SU-DHL-6 (cell line): ENCODE measurements at regions not wholly inside any gene's neighbourhood (a gene's known extent, or its start where the extent isn't known, plus 50 kb on each side); places are given as distances from the start of the nearest gene placed in this dataset.
"Not testable (repeated sequence)": the region's sequence is repeated elsewhere in the genome, so short reads cannot be mapped to it uniquely, and the experiment has no call there.

ENCODE experiments used
- EZH2phosphoT487 ChIP-seq: fragments of 200-600 bp; sonication (generic), shearing (Covaris generic); conservative IDR thresholded peaks from 2 replicates; pipeline ENCODE4 v1.6.1; 2018; ENCODE audit warnings: mild to moderate bottlenecking, antibody characterized with exemption, low read length, moderate library complexity, mixed read lengths
- TF ChIP-seq, protein P1 (sequence below): fragments of 200-600 bp; sonication (generic); IDR thresholded peaks from one replicate; pipeline ENCODE4 v1.5.1; 2017; ENCODE audit warnings: antibody characterized with exemption, mild to moderate bottlenecking, low read length, moderate library complexity; ENCODE audit not compliant: insufficient read depth, poor library complexity, severe bottlenecking

DNA sequence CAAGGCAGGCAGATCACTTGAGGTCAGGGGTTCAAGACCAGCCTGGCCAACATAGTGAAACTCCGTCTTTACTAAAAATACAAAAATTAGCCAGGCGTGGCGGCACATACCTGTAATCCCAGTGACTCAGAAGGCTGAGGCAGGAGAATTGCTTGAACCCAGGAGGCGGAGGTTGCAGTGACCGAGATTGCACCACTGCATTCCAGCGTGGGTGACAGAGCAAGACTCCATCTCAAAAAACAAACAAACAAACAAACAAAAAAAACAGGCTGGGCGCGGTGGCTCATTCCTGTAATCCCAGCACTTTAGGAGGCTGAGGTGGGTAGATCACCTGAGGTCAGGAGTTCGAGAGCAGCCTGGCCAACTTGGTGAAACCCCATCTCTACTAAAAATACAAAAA is 122.8 kb upstream of the PABPC3 start:
- TF ChIP-seq, protein P1, sequence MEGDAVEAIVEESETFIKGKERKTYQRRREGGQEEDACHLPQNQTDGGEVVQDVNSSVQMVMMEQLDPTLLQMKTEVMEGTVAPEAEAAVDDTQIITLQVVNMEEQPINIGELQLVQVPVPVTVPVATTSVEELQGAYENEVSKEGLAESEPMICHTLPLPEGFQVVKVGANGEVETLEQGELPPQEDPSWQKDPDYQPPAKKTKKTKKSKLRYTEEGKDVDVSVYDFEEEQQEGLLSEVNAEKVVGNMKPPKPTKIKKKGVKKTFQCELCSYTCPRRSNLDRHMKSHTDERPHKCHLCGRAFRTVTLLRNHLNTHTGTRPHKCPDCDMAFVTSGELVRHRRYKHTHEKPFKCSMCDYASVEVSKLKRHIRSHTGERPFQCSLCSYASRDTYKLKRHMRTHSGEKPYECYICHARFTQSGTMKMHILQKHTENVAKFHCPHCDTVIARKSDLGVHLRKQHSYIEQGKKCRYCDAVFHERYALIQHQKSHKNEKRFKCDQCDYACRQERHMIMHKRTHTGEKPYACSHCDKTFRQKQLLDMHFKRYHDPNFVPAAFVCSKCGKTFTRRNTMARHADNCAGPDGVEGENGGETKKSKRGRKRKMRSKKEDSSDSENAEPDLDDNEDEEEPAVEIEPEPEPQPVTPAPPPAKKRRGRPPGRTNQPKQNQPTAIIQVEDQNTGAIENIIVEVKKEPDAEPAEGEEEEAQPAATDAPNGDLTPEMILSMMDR: not testable (repeated sequence)
- not testable (repeated sequence) for TF ChIP-seq EZH2phosphoT487
